ENCODE measurements at regions not wholly inside any gene's neighbourhood (a gene's known extent, or its start where the extent isn't known, plus 50 kb on each side); places are given as distances from the start of the nearest gene placed in this dataset.

DNA sequence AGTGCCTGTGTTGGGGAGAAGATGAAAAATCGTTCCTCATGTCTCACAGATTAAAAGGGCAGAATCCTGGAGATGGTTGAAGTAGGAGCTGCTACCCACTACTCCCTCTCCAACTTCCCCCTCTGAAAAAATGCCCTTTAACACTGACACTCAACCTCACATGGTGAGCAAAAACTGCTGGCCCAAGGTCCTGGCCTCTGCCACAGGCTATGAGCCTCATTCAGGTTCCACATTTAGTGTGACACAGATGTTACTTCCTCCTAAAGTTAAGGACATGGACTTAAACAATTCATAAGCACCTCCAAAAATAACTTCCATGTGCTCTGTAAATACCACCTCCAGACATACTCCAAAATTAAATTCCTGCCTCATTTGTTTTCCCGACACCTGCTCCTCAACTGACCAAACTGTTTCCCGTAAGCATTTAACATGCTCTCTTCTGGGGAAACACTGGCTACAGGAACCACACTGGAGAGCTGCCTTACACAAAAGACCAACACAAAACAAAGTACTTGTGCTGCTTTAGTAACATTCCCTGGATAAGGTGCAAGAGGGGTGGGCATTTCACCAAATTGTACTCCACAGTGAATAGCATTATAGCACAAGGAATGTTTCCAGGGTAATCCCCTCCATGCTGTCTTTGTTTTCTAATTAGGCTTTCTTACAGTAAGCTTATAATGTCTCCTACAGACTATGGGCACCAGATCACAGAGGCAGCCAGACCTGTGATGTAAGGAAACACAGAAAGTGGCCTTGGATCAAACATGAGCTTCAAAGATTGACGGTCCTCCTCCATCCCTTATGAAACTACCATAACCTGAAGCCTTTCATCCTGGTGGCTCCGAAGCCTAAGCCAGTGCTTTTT lies 57.0 kb downstream of the PHLDA1 start:
- in situ Hi-C loops (cut with HindIII; ENCODE audit: low pct_unique_long_range_greater_than_20kb, low sequenced_read_pairs), result no loop called here
- no peak for DNase-seq (ENCODE audit: low read depth)

DNA sequence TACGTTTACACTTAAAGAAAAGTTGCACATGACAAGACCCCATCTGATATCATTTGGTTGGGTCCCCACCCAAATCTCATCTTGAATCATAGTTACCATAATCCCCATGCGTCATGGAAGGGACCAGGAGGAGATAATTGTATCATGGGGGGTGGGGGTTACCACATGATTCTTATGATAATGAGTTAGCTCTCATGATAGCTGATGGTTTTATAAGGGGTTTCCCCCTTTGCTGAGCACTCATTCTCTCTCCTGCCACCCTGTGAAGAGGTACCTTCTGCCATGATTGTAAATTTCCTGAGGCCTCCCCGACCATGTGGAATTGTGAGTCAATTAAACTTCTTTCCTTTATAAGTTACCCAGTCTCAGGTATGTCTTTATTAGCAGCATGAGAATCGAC lies 60.3 kb downstream of the PHLDA1 start:
- no peak for DNase-seq (ENCODE audit: low read depth)
- in situ Hi-C loops (cut with HindIII; ENCODE audit: low pct_unique_long_range_greater_than_20kb, low sequenced_read_pairs), result no loop called here

DNA sequence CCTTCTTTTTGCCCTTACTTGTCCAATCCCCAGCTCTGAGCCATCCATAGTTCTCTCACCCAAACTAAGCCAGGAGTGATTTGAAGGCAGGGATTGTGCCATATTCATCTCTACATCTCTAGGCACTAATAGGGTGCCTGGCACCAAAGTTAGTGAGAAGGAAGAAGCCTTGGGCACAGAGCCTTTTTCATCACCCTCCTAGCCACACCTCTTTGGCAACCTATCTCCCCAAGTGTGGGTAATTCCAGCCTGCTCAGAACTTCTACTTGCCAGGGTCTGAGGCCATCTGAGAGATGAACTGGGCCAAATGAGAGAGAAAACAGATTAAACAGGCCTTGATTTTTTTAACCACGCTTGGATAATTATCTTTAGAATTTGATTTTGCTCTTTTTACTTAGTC lies 61.3 kb downstream of the PHLDA1 start:
- in situ Hi-C loops (cut with HindIII; ENCODE audit: low pct_unique_long_range_greater_than_20kb, low sequenced_read_pairs), result no loop called here
- no peak for DNase-seq (ENCODE audit: low read depth)

- in situ Hi-C loops (cut with HindIII; ENCODE audit: low pct_unique_long_range_greater_than_20kb, low sequenced_read_pairs), result no loop called here
Measured at GRCh38 chr12:75969768-75970167, 61.8 kb downstream of the PHLDA1 start.

DNA sequence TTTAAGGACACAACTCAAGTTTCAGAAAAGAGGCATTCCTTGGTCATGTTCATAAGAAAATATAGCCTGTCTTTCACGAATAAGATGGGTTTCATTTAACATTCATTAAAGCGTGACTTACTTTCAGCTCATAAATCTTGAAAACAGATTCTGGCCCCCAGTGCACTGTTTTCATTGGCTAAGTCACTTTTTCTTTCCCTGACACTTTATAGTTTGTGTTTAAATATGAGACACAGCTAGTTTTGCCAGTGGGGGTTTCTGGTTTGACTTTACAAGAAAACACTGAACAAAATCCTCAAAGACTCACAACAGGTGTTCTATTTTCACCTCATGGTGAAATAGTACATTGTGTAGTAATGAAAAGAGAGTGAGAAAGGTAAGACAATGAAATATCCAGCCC lies 65.9 kb downstream of the PHLDA1 start:
- DNase-seq (ENCODE audit: low read depth), result no peak
- in situ Hi-C loops (cut with HindIII; ENCODE audit: low pct_unique_long_range_greater_than_20kb, low sequenced_read_pairs), result no loop called here

More at GRCh38 chr12:75969768-75970167, 61.8 kb downstream of the PHLDA1 start:
- no peak for DNase-seq (ENCODE audit: low read depth)

DNA sequence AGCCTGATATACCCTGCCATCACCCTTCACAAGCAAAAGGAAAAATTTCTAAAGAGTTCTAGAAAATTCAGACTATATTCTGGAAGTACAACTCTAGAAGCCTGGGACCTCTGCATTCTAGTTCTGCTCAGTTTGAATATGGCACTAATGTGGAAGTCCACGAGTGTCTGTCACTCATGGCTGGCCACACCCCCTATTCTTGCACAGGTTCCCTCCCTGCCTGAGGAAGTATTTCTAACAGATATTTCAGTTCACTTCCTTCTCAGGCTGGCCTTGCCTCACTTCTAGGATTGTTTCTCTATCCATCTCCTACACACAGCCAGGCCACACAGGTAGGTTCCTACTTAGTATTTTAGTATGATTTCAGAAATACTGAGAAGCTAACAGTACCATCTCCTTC lies 67.4 kb downstream of the PHLDA1 start:
- DNase-seq (ENCODE audit: low read depth), result no peak
- in situ Hi-C loops (cut with HindIII; ENCODE audit: low pct_unique_long_range_greater_than_20kb, low sequenced_read_pairs), result no loop called here

DNA sequence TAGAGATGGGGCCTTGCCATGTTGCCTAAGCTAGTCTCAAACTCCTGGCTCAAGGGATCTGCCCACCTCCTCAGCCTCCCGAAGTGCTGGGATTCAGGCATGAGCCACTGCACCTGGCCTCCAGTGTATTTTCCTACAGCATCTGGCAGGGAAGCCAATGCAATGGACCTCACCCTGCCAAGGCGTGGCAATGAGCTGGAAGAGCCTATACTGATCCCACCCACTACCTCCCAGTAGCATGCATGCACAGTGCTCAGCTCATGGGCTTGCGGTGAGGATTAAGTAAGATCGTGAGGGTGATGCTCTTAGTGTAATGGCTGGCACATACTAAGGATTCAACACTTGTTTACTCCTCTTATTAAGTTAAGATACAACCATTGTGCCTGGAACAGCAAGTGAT lies 69.7 kb downstream of the PHLDA1 start:
- in situ Hi-C loops (cut with HindIII; ENCODE audit: low pct_unique_long_range_greater_than_20kb, low sequenced_read_pairs), result no loop called here
- DNase-seq (ENCODE audit: low read depth), result no peak

- in situ Hi-C loops (cut with HindIII; ENCODE audit: low pct_unique_long_range_greater_than_20kb, low sequenced_read_pairs), result no loop called here
- no peak for DNase-seq (ENCODE audit: low read depth)
Measured at GRCh38 chr12:75960954-75961661, 70.5 kb downstream of the PHLDA1 start.

DNA sequence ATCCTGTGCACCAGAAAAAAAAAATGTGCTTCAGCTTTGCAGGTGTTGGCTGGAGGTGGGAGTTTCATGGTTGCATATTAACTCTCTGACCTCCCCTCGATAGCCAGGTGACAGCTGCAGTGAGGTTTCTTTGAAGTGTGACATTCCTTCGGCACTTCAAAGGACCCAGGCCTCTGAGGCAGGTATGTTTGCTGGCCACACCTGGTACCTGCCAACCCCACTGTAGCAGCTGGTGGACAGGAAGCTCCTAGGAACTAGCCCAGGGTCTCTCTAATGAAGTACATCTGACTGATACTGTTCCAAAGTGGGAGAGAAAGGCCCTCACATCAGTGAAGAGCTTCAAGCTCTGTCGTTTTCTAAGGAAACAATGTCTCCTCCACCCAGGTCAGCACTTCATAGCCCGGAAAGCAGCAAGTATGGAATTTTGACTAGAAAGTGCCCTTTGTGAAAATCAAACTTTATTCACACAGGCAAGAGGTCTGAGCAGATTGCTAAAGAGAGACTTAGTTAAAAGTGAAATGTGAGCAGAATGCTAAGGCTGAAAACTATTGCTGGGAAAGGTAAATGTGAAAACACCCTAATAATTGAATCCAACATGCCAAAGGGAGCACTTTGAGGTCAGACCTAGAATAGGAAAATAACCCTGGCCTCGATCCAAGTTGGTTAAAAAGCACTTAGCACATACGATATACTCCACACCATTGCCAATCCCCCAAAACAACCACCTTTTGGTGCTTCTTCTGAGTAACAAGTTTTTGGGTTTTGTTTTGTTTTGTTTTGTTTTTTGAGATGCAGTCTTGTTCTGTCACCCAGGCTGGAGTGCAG lies 71.3 kb downstream of the PHLDA1 start:
- no peak for DNase-seq (ENCODE audit: low read depth)
- in situ Hi-C loops (cut with HindIII; ENCODE audit: low pct_unique_long_range_greater_than_20kb, low sequenced_read_pairs), result no loop called here

GRCh38 chr12:75959506-75959905 lies 72.1 kb downstream of the PHLDA1 start:
- no peak for DNase-seq (ENCODE audit: low read depth)
- in situ Hi-C loops (cut with HindIII; ENCODE audit: low pct_unique_long_range_greater_than_20kb, low sequenced_read_pairs), result no loop called here

GRCh38 chr12:75959060-75959459 lies 72.5 kb downstream of the PHLDA1 start:
- DNase-seq (ENCODE audit: low read depth), result no peak

GRCh38 chr12:75955251-75955650 lies 76.3 kb downstream of the PHLDA1 start:
- in situ Hi-C loops (cut with HindIII; ENCODE audit: low pct_unique_long_range_greater_than_20kb, low sequenced_read_pairs), result no loop called here
- no peak for DNase-seq (ENCODE audit: low read depth)

More at GRCh38 chr12:75959060-75959459, 72.5 kb downstream of the PHLDA1 start:
- in situ Hi-C loops (cut with HindIII; ENCODE audit: low pct_unique_long_range_greater_than_20kb, low sequenced_read_pairs), result no loop called here

GRCh38 chr12:75954749-75955148 lies 76.8 kb downstream of the PHLDA1 start:
- in situ Hi-C loops (cut with HindIII; ENCODE audit: low pct_unique_long_range_greater_than_20kb, low sequenced_read_pairs), result no loop called here
- DNase-seq (ENCODE audit: low read depth), result no peak

DNA sequence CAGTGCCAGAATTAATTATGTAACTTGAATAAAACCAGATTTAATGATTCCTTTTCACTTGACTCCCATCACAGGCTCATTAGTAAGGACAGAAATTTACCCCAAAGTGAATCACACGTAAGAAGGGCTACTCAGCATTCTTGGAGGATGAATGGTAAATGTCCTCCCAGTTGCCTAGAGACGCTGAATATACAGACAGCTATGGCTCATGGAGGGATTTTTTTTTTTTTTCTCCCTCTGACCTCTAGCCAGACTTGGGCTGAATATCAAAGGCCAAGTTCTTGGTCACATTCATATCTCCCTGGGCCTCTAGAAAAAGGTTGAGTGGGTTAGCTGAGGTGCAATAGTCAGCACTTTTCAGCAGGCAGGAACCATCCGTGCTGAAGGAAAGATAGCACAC lies 77.5 kb downstream of the PHLDA1 start:
- in situ Hi-C loops (cut with HindIII; ENCODE audit: low pct_unique_long_range_greater_than_20kb, low sequenced_read_pairs), result no loop called here
- DNase-seq (ENCODE audit: low read depth), result peak; percentile 96

DNA sequence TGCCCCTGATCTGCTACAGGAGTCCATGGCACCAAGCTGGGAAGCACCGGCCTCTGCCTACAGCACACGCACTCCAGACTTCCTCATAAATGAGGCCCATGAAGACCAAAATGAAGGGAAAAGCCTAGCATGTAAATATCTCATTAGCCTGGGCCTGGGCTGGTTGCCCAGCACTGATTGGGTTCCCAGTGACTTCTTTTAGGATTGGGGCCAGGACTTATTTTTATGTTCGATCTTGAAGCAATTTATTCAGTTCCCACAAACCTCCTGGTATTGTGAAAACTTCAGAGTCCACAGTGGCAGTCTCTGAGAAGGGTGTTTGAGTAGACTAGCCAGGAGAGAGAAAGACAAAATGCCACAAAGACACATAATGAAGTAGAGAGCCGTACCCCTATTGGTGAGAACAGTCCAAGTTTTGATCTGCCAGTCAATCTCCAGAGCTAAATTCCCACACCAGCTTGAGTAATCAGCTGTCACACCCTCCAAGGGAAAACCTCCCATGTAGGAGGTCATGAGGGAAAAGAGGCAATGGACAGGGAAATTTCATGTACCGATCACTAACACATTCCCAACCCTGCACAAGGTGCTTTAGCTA lies 78.2 kb downstream of the PHLDA1 start:
- in situ Hi-C loops (cut with HindIII; ENCODE audit: low pct_unique_long_range_greater_than_20kb, low sequenced_read_pairs), result no loop called here
- no peak for DNase-seq (ENCODE audit: low read depth)

DNA sequence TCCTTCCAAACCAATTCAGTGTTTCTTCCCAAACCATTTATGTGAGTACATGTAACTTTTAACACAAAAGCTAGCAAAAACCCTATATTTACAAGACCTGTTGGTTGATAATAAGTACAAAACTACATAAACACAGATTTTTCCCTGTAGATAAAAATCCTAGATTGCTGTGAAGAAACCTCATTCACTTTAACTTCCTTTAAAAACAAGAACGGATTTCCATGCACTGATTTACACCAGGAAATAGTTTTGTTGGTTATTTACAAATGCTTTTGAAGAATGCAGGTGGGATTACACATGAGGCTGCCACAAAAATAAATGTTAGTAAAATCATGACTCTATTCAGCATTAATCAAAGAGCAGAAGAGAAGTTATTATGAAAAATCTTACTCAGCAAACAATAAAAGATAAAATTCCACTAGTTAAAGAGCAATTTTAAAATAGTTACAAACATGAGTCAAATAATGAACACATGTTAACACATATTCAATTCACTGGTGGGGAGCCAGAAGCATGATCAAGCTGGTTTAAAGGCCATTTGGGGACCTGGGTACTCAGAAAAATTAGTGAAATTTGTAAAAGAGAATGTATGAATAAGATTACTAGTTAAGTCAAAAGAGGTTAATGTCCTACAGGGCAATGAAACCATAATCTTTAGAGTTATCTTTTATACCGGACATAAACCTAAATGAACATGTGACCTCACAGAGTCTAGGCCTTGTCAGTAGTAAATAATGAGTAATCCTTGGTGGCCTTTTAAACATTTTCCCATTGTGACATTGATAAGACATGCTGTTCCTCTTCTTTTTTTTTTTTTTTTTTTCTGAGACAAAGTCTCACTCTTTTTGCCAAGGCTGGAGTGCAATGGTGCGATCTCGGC lies 79.9 kb downstream of the PHLDA1 start:
- in situ Hi-C loops (cut with HindIII; ENCODE audit: low pct_unique_long_range_greater_than_20kb, low sequenced_read_pairs), result no loop called here
- no peak for DNase-seq (ENCODE audit: low read depth)

DNA sequence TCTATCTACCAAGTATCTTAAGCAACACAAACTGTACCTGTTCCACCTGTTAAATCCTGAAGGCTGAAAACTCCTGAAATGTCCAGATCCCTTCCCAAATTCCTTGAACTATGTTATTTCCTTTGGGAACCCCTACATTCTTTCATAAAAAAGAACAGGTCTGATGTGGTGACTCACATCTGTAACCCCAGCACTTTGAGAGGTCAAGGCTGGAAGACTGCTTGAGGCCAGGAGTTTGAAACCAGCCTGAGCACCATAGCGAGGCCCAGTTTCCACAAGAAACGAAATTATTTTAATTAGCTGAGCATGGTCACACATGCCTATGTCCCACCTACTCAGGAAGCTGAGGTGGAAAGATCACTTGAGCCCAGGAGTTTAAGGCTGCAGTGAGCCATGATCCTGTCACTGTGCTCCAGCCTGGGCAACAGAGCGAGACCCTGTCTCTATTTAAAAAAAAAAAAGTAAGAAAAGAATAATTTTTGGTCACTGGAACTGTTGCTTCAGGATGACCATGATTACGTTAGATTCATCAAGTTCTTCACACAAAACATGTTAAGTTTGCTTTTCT lies 84.3 kb downstream of the PHLDA1 start:
- no peak for DNase-seq (ENCODE audit: low read depth)
- in situ Hi-C loops (cut with HindIII; ENCODE audit: low pct_unique_long_range_greater_than_20kb, low sequenced_read_pairs), result no loop called here
